LNCaP clone FGC (cell line): ENCODE measurements at regions not wholly inside any gene's neighbourhood (a gene's known extent, or its start where the extent isn't known, plus 50 kb on each side); places are given as distances from the start of the nearest gene placed in this dataset.

Source experiments
- DNase-seq: peaks from one replicate; pipeline ENCODE4 v3.0.0-alpha.2; 2011; ENCODE audit warnings: low read depth
- H3K4me3 ChIP-seq: 2 replicates; pipeline ENCODE4 v1.5.1; 2011; ENCODE audit warnings: mild to moderate bottlenecking, low read depth, low read length, control low read depth
- TF ChIP-seq, protein P1 (sequence below): IDR thresholded peaks from 2 replicates; pipeline ENCODE4 v1.5.1; 2012; ENCODE audit warnings: mild to moderate bottlenecking; ENCODE audit not compliant: control insufficient read depth, insufficient read depth; ENCODE audit errors: extremely low read depth

GRCh38 chr14:25929881-25930615 lies 667.8 kb downstream of the NOVA1 start:
- TF ChIP-seq, protein P1, sequence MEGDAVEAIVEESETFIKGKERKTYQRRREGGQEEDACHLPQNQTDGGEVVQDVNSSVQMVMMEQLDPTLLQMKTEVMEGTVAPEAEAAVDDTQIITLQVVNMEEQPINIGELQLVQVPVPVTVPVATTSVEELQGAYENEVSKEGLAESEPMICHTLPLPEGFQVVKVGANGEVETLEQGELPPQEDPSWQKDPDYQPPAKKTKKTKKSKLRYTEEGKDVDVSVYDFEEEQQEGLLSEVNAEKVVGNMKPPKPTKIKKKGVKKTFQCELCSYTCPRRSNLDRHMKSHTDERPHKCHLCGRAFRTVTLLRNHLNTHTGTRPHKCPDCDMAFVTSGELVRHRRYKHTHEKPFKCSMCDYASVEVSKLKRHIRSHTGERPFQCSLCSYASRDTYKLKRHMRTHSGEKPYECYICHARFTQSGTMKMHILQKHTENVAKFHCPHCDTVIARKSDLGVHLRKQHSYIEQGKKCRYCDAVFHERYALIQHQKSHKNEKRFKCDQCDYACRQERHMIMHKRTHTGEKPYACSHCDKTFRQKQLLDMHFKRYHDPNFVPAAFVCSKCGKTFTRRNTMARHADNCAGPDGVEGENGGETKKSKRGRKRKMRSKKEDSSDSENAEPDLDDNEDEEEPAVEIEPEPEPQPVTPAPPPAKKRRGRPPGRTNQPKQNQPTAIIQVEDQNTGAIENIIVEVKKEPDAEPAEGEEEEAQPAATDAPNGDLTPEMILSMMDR = no peak
- no peak for DNase-seq
- no peak overlapping the region for H3K4me3 ChIP-seq

GRCh38 chr14:25911831-25912230 lies 686.0 kb downstream of the NOVA1 start:
- TF ChIP-seq, protein P1 = no peak
- DNase-seq = no peak
- H3K4me3 ChIP-seq = no peak overlapping the region

- no peak overlapping the region for H3K4me3 ChIP-seq
- TF ChIP-seq, protein P1 = no peak
- DNase-seq = no peak
These were observed 688.6 kb downstream of the NOVA1 start for GRCh38 chr14:25909045-25909747.

GRCh38 chr14:25908277-25909044 lies 689.4 kb downstream of the NOVA1 start:
- no peak for DNase-seq
- no peak overlapping the region for H3K4me3 ChIP-seq
- TF ChIP-seq, protein P1 = no peak

DNA sequence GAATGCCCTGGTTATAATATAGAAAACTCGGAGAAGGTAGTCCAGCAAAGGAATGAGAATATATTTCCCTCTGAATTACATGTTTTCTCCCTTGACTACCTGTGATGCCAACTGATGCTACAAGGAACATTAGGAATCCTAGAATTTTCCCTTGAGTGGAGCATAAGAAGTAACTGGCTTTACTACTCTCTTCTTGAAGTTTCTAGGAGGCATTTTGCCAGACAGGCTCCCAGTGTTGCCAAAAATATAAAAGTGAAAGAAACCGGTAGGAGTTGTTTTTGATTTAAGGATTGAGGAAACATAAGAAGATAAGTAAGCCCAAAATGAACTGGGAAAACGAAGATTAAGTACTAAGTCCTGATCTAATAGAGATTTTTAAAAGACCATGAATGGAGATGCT lies 693.4 kb downstream of the NOVA1 start:
- TF ChIP-seq, protein P1 = no peak
- DNase-seq = peak; percentile 17
- H3K4me3 ChIP-seq = no peak overlapping the region

GRCh38 chr14:25899197-25899596 lies 698.6 kb downstream of the NOVA1 start:
- no peak overlapping the region for H3K4me3 ChIP-seq
- TF ChIP-seq, protein P1 = no peak
- DNase-seq = no peak
